Mucosa of gallbladder (tissue), 1 donor: ENCODE measurements at regions not wholly inside any gene's neighbourhood (a gene's known extent, or its start where the extent isn't known, plus 50 kb on each side); places are given as distances from the start of the nearest gene placed in this dataset.
"Not testable (repeated sequence)": the region's sequence is repeated elsewhere in the genome, so short reads cannot be mapped to it uniquely, and the experiment has no call there.

Source experiments
- DNase-seq: peaks from one replicate; pipeline ENCODE4 v3.0.0-alpha.2; 2020; ENCODE audit warnings: low spot score
- donor health status: DM: no; HTN: no; CAD: no.

DNA sequence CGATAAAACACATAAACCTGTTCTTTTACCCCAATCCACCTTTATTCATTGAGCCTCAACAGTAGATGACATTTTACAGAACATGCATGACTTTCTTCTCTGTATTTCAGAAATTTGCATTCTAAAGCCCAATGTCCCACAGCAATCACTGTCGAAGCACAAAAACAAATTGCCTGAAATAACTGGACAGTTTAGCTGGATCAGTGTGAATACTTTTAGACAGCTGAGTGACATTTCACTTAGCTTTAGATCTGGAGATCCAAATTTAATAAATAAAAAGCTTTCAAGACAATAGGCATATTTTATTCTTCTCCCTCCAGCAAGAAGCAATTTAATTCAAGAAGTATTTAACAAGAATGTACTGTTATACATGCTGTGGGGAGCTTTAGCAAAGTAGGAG is 109.1 kb upstream of the FSCB start:
- no peak for DNase-seq

- DNase-seq, result no peak
These were observed 106.1 kb upstream of the FSCB start for GRCh38 chr14:44613061-44613712.

DNA sequence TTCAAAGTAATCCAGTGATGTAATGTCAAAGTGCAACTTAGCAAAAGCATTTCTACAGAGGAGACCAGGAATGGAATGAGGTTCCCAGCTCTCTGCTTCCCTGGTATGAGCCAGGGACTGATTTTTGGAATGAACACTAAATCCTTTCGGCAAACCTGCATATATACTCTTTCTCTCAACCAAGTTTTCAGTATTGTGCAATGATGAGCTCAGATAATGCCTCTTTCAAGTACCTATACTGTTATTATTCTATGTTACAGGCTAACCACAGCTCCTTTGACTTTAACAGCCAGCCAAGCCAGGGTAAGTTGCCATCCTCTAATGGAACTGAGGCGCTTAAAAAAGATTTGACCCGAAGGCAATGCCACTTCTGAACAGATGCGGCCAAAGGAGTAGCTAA is 104.9 kb upstream of the FSCB start:
- DNase-seq, result no peak

DNA sequence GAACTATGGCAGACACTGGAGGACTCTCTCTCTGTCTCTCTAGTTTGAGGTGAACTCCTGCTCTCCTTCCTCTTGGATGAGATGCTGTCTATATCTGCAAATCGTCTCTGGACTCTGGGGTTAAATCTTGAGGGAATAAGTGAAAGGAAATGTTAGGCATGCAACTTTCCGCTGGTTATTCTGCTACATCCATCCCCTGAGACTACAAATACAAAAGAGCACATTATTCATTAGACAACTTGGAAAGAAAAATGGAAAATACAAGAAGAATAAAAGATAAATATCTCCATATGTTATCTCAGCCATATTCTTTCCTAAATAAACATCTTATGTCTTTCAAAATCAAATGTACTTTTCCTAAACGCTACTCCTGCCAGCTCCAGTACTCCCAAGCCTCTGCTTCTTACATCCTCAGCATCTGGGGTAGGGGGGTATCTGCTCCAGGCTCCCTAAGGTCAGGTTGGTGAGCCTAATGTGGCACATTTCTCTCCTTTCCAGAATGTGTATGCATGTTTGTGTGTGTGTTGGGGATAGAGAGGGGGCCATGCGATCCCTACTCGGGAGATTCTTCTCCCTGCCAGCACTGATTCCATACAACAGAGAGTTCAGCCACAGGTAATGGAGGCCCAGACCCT is 102.9 kb upstream of the FSCB start:
- no peak for DNase-seq

DNA sequence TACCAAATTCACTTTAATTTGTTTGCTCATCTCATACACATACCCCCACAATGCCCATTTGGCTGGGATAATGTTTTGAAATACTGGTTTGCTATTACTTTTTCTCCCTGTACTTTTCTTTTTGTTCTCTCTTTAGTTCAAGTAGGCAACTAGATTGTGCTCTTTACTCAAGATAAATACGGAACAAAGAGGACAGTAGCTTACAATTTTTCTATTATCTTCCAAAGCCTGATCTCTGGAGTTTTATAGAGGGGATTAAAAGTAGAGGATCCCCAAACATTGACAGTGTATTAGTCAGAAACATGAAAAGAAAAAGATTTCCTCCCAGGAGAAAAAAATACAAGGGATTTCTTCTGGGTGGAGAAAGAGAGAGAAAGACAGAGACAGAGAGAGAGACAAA is 102.1 kb upstream of the FSCB start:
- DNase-seq, result no peak

- no peak for DNase-seq
These were observed 100.6 kb upstream of the FSCB start for GRCh38 chr14:44607701-44608100.

GRCh38 chr14:44606576-44606975 is 99.5 kb upstream of the FSCB start:
- no peak for DNase-seq

- DNase-seq, result not testable (repeated sequence)
These were observed 94.2 kb upstream of the FSCB start for GRCh38 chr14:44601266-44601665.

- no peak for DNase-seq
These were observed 82.1 kb upstream of the FSCB start for GRCh38 chr14:44589180-44589579.

DNA sequence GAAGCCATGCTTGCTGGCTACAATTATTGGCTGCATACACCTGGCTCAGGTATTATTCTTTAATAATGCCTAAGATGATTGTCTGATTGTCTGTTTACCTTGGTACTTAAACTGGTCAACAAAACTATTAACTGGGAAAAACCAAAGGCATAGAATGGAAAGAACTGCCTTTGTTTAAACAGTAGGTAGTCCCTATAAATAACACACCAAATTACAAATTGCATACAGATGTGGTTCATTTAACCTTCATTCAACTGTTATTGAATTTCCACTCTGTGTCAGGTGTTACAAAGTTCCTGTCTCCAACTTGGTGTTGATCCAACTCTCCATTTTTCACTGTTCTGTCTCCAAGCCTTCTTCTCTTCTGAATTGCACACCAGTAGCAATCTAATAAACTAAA is 79.8 kb upstream of the FSCB start:
- no peak for DNase-seq

DNA sequence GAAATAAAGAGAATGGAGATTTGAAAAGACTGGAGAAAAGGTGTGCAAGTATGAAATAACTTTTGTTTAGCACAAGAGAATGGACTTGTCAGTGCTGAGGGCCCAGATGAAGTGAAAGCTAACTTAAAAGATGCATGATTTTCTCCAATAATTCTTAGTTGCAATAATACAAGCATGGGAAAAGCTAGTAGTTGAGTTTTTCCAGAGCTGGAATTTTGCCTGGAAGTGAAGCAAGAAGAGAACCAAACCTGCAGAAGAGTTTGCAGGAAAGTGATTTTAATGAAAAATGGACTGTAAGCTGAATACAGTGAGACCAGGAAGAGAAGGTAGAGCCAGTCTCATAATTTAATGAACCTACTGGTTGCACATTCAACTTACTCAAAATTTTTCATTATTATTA is 69.3 kb upstream of the FSCB start:
- DNase-seq, result no peak

DNA sequence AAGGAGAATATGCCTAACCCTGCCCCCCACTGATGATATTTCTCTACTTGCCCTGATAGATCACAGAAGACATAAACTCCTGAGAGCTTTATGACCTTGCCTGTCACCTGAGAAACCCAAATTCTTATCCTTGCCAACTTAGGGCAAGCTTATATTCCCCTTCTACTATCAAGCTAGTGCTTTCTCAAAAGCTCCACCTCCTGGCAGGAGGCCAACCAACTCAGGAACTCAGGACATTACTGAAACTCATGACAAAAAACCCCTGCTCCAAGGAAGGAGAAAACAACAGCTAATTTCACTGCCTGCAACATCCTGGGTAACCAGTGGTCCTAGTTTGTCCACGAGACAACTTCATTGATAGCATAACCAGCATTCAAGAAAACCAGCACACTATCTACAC is 60.9 kb upstream of the FSCB start:
- DNase-seq, result no peak

DNA sequence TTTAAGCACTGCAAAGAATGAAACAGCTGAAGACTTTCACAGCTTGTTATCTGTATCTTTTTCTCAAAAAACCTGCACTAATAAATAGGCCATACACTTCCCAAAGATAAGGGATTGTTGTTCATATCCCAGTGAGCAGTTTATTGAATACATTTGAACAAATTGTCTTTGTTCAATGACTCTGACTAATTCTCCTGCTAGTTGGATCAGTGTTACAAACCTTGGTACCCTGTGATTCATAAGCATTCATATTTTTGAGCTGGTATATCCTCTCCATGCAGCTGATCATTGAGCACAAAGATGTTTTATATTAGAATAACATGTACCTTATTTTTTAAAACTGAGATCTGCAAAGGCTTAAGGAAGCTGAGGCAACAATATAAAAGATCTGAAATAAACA is 58.9 kb upstream of the FSCB start:
- DNase-seq, result no peak

DNA sequence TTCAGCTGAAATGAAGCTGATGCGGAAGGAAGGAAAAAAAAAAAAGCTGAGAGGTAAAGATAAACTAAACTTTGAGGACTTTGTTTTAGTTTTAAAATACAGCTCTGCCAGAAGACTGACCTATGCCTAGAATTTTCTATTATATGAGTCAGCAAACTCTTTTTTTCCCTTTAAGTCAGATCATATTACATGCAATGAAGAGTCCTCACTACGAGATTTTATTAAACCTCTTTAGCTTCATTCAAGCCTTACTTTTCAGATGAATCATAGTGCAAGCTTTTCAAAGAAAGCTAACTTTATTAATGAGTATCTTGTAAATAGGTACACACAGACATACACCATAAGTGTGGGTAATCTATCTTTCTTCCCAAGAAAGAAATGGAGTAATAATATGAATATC is 57.8 kb upstream of the FSCB start:
- DNase-seq, result no peak
